ENCODE measurements at regions not wholly inside any gene's neighbourhood (a gene's known extent, or its start where the extent isn't known, plus 50 kb on each side); places are given as distances from the start of the nearest gene placed in this dataset.

DNA sequence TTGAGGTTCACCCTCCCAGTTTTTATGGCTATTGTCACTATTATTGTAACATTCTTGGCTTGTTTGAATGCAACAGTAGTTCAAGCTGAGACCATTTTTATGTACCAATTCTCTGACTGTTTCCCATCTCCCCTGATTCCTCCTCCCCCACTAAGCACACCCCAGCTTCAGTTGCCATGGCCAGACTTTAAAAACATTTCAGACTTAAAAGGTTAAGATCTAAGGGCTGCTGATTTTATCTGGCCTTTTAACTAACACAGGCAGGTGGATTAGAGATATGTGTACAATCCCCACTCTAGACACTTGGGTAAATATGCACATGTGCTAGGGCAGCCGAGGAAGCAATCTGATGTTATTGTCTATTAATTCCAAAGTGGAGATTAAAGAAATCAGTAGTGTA, 386.3 kb upstream of the NR2F2 start:
- TF ChIP-seq, protein P1, sequence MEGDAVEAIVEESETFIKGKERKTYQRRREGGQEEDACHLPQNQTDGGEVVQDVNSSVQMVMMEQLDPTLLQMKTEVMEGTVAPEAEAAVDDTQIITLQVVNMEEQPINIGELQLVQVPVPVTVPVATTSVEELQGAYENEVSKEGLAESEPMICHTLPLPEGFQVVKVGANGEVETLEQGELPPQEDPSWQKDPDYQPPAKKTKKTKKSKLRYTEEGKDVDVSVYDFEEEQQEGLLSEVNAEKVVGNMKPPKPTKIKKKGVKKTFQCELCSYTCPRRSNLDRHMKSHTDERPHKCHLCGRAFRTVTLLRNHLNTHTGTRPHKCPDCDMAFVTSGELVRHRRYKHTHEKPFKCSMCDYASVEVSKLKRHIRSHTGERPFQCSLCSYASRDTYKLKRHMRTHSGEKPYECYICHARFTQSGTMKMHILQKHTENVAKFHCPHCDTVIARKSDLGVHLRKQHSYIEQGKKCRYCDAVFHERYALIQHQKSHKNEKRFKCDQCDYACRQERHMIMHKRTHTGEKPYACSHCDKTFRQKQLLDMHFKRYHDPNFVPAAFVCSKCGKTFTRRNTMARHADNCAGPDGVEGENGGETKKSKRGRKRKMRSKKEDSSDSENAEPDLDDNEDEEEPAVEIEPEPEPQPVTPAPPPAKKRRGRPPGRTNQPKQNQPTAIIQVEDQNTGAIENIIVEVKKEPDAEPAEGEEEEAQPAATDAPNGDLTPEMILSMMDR (conservative IDR thresholded peaks at IDR 0.05 in 1 of 2, IDR thresholded peaks at IDR 0.05 in 1 of 2; ENCODE audit: extremely low read depth in 1 of 2, insufficient read depth in 1 of 2, low read depth in 1 of 2, low read length in 2 of 2), result no peak
- TF ChIP-seq EZH2 (IDR thresholded peaks at IDR 0.05; ENCODE audit: borderline replicate concordance, low read length), result no peak
